Skeletal muscle tissue (tissue), 3 donors: ENCODE measurements at regions not wholly inside any gene's neighbourhood (a gene's known extent, or its start where the extent isn't known, plus 50 kb on each side); places are given as distances from the start of the nearest gene placed in this dataset.

Experiments used
- H3K27ac ChIP-seq: one replicate; pipeline ENCODE4 v1.7.0; 2013; ENCODE audit warnings: mild to moderate bottlenecking, low read depth, low read length, inconsistent platforms
- H3K27me3 ChIP-seq, 3 donors: one replicate each; pipeline ENCODE4 v1.7.0; 2013; ENCODE audit warnings: low read length in 3 of 3; ENCODE audit not compliant: control insufficient read depth in 3 of 3, insufficient read depth in 3 of 3
- H3K36me3 ChIP-seq, 3 donors: one replicate each; pipeline ENCODE4 v1.7.0; 2013; ENCODE audit warnings: low read length in 3 of 3; ENCODE audit not compliant: control insufficient read depth in 3 of 3, insufficient read depth in 3 of 3
- H3K4me1 ChIP-seq, 3 donors: one replicate each; pipeline ENCODE4 v1.7.0; 2013; ENCODE audit warnings: low read length in 3 of 3, mild to moderate bottlenecking in 3 of 3; ENCODE audit not compliant: control insufficient read depth in 3 of 3, insufficient read depth in 3 of 3
- H3K4me3 ChIP-seq, 3 donors: one replicate each; pipeline ENCODE4 v1.7.0; 2013; ENCODE audit warnings: low read length in 3 of 3
- H3K9ac ChIP-seq, 3 donors: one replicate each; pipeline ENCODE4 v1.7.0; 2013; ENCODE audit warnings: low read length in 3 of 3, mild to moderate bottlenecking in 3 of 3, moderate library complexity in 2 of 3, low read depth in 1 of 3
- H3K9me3 ChIP-seq, 3 donors: one replicate each; pipeline ENCODE4 v1.7.0; 2013; ENCODE audit warnings: low read length in 3 of 3; ENCODE audit not compliant: control insufficient read depth in 3 of 3
- donor health status: Osteomylitis.

DNA sequence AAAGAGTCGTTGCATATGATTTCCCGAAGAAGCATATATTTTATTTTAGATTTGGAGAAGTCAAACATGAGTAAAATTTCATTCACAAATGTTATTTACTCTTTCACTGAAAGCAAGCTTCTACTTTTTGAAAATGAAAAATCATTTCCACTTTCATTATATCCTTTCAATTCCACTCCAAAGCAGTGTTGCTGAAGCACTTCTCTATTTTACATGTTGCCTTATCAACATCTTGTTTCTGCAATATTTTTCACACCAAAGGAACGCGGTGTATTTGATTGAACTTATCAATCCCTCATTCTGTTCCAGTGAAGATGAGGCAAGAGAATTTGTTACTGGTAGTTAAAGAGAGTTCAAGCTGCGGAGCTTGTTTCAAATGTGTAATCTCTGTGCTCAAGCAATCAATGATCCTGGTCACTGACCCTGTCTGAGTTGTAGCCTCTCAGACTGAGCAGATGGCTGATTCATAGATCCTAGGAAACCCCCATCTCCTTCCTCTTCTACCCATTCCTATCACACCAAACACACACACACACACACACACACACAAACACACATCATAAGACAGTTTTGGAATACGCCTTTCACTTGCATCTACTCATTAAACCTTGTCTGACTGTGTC lies 236.2 kb upstream of the FLRT2 start:
- H3K27ac ChIP-seq: no peak overlapping the region
- no peaks in the 10 kb centered on the region for H3K36me3 ChIP-seq

DNA sequence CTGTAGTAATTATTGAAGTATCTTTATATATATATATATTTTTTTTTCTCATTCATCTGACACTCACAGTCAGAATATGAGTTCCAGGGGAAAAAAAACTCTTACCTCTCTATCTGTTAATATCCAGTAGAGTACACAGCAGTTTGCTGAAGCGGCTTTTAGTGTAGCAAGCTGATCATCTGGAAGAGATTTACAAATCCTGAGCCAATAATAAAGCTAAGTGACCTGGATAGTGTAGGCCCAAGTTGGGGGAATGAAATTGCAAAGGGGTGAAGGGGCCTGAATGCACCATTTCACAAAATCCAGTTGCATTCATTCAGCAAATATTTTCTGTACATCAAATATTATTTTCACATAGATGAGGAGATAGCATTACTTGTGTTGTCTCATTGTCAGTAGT lies 234.6 kb upstream of the FLRT2 start:
- H3K4me3 ChIP-seq: no peak overlapping the region
- no peaks in the 10 kb centered on the region for H3K36me3 ChIP-seq
- no peaks in the 10 kb centered on the region for H3K4me1 ChIP-seq
- no peak overlapping the region for H3K27ac ChIP-seq
- no peaks in the 10 kb centered on the region for H3K9me3 ChIP-seq
- no peaks in the 10 kb centered on the region for H3K27me3 ChIP-seq
- H3K9ac ChIP-seq: no peak overlapping the region

More for the DNA sequence above, 236.2 kb upstream of the FLRT2 start:
- no peaks in the 10 kb centered on the region for H3K9me3 ChIP-seq
- H3K27me3 ChIP-seq: no peaks in the 10 kb centered on the region
- H3K4me1 ChIP-seq: no peaks in the 10 kb centered on the region
- no peak overlapping the region for H3K4me3 ChIP-seq
- no peak overlapping the region for H3K9ac ChIP-seq

DNA sequence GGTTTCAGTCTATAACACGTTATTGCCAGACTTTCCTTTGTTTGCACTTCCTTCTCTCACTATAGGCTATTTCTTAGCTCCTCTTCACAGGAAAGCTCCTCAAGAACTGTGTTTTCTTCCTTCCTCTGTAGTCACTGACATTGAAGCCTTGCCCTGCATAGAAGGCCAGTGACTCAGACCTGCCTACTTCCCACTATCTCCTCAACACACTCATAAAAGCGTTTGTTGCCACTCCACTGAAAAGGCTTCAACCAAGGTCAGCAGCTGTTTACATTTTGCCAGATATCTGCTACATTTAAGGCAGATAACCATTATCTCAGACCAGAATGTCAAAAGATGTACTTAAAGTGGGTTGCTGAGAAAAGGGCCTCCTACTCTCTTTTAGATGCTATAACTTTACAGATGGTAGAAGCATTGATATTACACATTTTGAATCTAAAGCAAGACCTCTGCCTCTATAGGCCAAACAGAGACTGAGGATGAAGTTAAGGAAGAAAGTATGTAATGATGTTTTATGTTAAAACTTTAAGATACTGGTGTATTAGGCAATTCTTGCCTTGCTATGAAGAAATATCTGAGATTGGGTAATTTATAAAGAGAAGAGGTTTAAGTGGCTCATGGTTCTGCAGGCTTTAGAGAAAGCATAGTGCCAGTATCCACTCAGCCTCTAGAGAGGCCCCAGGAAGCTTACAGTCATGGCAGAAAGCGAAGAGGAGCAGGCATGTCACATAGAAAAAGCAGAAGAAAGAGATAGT lies 233.3 kb upstream of the FLRT2 start:
- Histone ChIP-seq H3K4me3 (no peak overlapping the region), H3K9ac (no peak overlapping the region), H3K4me1 (no peaks in the 10 kb centered on the region), H3K9me3 (no peaks in the 10 kb centered on the region), H3K27me3 (no peaks in the 10 kb centered on the region), H3K36me3 (no peaks in the 10 kb centered on the region), H3K27ac (no peak overlapping the region)

DNA sequence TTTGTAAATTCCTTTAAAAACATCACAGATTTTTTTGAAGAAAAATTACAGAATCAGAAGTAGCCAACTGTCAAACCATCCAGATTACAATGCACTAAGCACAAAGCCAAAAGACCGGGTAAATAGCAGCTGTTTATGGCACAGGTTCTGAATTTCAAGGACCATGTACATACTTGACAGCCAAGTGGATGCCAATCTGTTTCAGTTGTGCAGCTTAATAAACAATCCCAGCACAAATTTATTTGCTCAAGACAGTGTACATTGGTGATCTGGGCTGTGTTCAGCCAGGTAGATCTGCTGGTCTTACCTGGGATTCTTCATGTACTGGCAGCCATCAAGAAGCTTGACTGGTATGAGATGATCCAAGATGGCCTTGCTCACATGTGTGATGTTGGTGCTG lies 229.8 kb upstream of the FLRT2 start:
- Histone ChIP-seq H3K9ac (no peak overlapping the region), H3K36me3 (no peaks in the 10 kb centered on the region), H3K27me3 (no peaks in the 10 kb centered on the region), H3K4me1 (no peaks in the 10 kb centered on the region), H3K27ac (no peak overlapping the region), H3K4me3 (no peak overlapping the region), H3K9me3 (no peaks in the 10 kb centered on the region)

DNA sequence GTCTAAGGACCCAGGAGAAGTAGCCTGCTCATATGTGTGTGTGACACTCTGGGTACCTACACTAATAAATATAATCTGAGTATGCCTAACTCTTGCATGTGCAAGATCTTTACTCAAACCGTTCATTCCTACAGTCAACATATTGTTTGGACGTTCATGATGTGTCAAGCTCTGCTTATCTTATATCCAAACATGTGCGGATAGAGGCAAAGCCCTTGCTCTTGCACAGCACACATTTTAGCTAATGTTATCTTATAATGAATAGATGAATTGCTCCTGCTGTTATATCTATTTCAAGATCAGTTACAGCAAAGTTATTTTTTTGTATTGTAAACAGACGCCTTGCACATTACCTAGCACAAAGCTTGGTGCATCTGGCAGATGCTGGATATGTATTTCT lies 228.4 kb upstream of the FLRT2 start:
- no peaks in the 10 kb centered on the region for H3K9me3 ChIP-seq
- no peak overlapping the region for H3K27ac ChIP-seq
- no peaks in the 10 kb centered on the region for H3K36me3 ChIP-seq
- no peaks in the 10 kb centered on the region for H3K27me3 ChIP-seq
- H3K9ac ChIP-seq: no peak overlapping the region
- H3K4me1 ChIP-seq: no peaks in the 10 kb centered on the region
- no peak overlapping the region for H3K4me3 ChIP-seq

DNA sequence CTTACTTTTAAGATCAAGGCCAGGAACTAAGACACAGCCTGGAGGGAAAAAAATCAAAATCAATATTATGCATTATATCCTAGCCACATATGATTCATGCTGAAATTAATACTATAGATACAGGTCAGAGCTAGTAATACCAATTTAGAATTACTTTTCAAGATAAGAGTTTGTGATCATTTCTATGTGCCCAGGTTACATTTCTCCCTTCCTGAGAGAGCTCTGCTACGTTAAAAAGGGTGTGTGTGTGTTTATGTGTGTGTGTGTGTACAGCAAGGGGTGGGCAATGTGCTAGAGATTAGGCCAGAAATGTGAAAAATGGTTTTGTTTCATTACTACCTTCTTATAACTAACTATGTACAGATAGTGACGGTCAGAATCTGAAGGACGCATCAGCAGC lies 223.9 kb upstream of the FLRT2 start:
- H3K4me1 ChIP-seq: no peaks in the 10 kb centered on the region
- H3K27ac ChIP-seq: no peak overlapping the region
- H3K9me3 ChIP-seq: no peaks in the 10 kb centered on the region
- H3K9ac ChIP-seq: no peak overlapping the region
- H3K27me3 ChIP-seq: peaks cover 0 to 3% (median 0%) of the 10 kb centered on the region in 3 donors
- H3K36me3 ChIP-seq: no peaks in the 10 kb centered on the region
- H3K4me3 ChIP-seq: no peak overlapping the region

DNA sequence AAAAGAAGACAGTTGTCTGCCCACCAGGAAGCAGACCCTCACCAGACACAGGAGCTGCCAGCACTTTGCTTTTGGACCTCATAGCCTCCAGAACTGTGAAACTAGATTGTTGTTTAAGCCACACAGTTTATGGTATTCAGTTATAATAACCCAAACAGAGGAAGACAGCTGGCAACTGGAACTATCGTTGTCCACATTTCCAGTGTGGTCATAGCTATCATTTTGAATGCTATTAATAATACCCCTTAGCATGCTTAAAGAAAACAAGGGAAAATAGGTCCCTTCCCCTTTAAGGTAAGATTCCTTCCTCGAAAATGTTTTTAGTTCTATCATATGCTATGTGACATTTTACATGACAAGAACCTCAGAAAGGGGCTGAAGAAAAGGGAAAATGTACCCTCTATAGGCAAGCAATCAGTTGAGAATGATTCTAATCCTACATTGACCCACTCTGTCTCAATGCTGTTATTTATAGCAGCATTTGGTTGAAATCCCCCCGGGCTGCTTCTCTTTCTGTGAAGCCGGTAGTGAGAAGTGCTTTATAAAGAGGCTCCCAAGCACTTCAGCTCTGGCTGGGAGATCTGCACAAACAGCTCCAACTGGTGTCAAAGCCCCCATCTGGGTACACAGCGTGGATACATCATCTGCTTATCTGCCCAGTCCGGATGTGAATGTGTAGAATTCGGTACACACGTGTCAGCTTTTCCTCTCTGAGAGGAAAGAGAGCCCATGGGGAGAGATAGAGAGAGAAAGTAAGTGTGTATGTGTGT lies 221.2 kb upstream of the FLRT2 start:
- Histone ChIP-seq H3K4me1 (no peaks in the 10 kb centered on the region), H3K9ac (no peak overlapping the region), H3K9me3 (no peaks in the 10 kb centered on the region), H3K27me3 (peaks cover 0 to 3% (median 0%) of the 10 kb centered on the region in 3 donors), H3K27ac (no peak overlapping the region), H3K4me3 (no peak overlapping the region), H3K36me3 (no peaks in the 10 kb centered on the region)

DNA sequence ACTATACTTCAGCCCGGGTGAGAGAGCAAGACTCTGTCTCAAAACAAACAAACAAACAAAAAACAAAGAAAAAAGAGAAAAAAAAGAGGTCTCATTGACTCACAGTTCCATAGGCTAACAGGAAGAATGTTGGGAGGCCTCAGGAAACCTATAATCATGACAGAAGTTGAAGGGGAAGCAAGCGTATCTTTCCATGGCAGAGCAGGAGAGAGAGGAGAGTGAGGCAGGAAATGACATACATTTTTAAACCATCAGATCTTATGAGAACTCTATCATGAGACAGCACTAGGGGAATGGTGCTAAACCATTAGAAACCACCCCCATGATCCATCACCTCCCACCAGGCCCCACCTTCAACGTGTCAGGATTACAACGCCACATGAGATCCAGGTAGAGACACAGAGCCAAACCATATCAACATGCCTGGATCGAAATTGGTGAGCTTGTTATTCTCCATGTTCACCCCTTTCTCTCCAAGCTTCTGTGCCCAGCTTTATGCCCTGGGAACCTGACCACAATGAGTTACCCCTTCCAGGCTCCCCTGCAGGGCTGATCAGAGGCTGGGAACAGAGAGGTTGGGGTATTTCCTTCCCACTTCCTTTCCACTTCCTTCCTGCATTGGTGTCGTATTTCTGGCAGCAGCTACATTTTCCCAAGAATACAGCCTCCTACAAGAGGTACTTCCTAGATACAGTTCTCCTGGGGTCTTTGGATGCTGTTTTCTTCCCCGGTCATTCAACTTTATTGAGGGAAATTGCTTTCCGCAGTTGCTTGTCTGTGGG lies 219.3 kb upstream of the FLRT2 start:
- Histone ChIP-seq H3K27me3 (peaks cover 0 to 3% (median 0%) of the 10 kb centered on the region in 3 donors), H3K9me3 (no peaks in the 10 kb centered on the region), H3K4me3 (no peak overlapping the region), H3K4me1 (no peaks in the 10 kb centered on the region), H3K36me3 (no peaks in the 10 kb centered on the region), H3K27ac (no peak overlapping the region), H3K9ac (no peak overlapping the region)

DNA sequence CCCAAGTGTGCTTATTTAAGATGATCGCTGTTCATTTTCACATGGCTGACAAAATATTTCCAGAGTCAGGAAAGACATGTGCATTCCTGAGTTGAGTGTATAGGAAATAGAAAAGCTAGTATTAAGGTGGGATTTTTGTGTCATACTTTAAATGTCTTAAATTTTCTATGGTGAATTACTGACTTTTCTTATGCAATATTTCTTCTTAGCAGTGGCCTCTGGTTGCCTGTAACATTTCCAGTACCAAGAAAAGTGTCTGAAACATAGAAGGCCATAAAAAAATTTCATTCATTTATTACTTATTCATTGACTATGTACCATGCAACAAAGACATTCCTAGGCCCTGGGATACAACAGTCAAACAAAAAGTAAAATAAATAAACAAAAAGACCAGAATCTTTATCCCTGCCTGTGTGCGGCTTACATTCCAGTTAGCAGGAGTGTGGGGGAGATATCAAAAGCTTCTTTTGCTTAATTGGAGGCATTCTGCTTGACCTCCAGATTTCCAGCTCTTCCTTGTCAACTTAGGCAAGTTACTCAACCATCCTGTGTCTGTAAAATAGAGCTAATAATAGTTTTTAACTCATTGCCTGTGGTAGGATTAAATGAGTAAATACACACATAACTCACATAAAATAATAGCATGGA lies 216.3 kb upstream of the FLRT2 start:
- Histone ChIP-seq H3K4me3 (no peak overlapping the region), H3K36me3 (no peaks in the 10 kb centered on the region), H3K4me1 (no peaks in the 10 kb centered on the region), H3K27ac (no peak overlapping the region), H3K27me3 (peaks cover 0 to 1% (median 0%) of the 10 kb centered on the region in 3 donors), H3K9ac (no peak overlapping the region), H3K9me3 (no peaks in the 10 kb centered on the region)
